NT2/D1 (cell line): ENCODE measurements at regions not wholly inside any gene's neighbourhood (a gene's known extent, or its start where the extent isn't known, plus 50 kb on each side); places are given as distances from the start of the nearest gene placed in this dataset.

Experiments
- DNase-seq: peaks from one replicate; pipeline ENCODE4 v3.0.0-alpha.2; 2011; ENCODE audit warnings: low read depth, low spot score
- H3K27me3 ChIP-seq: 2 replicates; pipeline ENCODE4 v1.6.0; 2011; ENCODE audit warnings: mild to moderate bottlenecking; ENCODE audit not compliant: insufficient read length, insufficient read depth
- H3K36me3 ChIP-seq: 2 replicates; pipeline ENCODE4 v1.6.1; 2011; ENCODE audit warnings: mild to moderate bottlenecking, low read length, mixed read lengths; ENCODE audit not compliant: insufficient read depth, insufficient read length
- H3K4me1 ChIP-seq: 2 replicates; pipeline ENCODE4 v1.5.1; 2011; ENCODE audit not compliant: insufficient read depth, insufficient read length
- H3K4me3 ChIP-seq: 2 replicates; pipeline ENCODE4 v1.5.1; 2011; ENCODE audit warnings: low read depth; ENCODE audit not compliant: insufficient read length
- H3K9ac ChIP-seq: 2 replicates; pipeline ENCODE4 v1.6.0; 2011; ENCODE audit warnings: low read depth; ENCODE audit not compliant: insufficient read length
- H3K9me3 ChIP-seq: 2 replicates; pipeline ENCODE4 v1.5.1; 2011; ENCODE audit warnings: mild to moderate bottlenecking, low read length; ENCODE audit not compliant: insufficient read depth
- SUZ12 ChIP-seq: IDR thresholded peaks from 2 replicates; pipeline ENCODE4 v1.6.1; 2011; ENCODE audit not compliant: insufficient read length, insufficient read depth; ENCODE audit errors: extremely low read depth
- YY1 ChIP-seq: IDR thresholded peaks from 2 replicates; pipeline ENCODE4 v1.6.1; 2011; ENCODE audit not compliant: insufficient read length, insufficient read depth
- ZNF274 ChIP-seq: IDR thresholded peaks from 2 replicates; pipeline ENCODE4 v1.6.1; 2011; ENCODE audit warnings: mild to moderate bottlenecking, low read depth, low read length

- no peaks in the 10 kb centered on the region for H3K27me3 ChIP-seq
- peaks cover 4% of the 10 kb centered on the region; the same call in 1 of the 2 replicates for H3K9me3 ChIP-seq
- no peak overlapping the region for H3K4me3 ChIP-seq
- no peaks in the 10 kb centered on the region for H3K4me1 ChIP-seq
- H3K36me3 ChIP-seq: no peaks in the 10 kb centered on the region
- H3K9ac ChIP-seq: no peak overlapping the region
- DNase-seq: no peak
- TF ChIP-seq YY1: no peak
- TF ChIP-seq SUZ12: no peak
- no peak for TF ChIP-seq ZNF274
These were observed 67.7 kb upstream of the JCAD start for GRCh38 chr10:30127120-30127541.

- no peaks in the 10 kb centered on the region for H3K36me3 ChIP-seq
- no peak overlapping the region for H3K9ac ChIP-seq
- no peaks in the 10 kb centered on the region for H3K27me3 ChIP-seq
- H3K4me1 ChIP-seq: no peaks in the 10 kb centered on the region
- TF ChIP-seq ZNF274 (no peak), SUZ12 (no peak), YY1 (no peak)
- no peak for DNase-seq
- H3K4me3 ChIP-seq: no peak overlapping the region
- H3K9me3 ChIP-seq: peaks cover 15% of the 10 kb centered on the region; the same call in 1 of the 2 replicates
These were observed 66.1 kb upstream of the JCAD start for GRCh38 chr10:30125496-30125895.

- TF ChIP-seq ZNF274: no peak
- no peak for TF ChIP-seq SUZ12
- TF ChIP-seq YY1: no peak
- H3K27me3 ChIP-seq: no peaks in the 10 kb centered on the region
- H3K36me3 ChIP-seq: no peaks in the 10 kb centered on the region
- no peak for DNase-seq
- no peak overlapping the region for H3K9ac ChIP-seq
- no peaks in the 10 kb centered on the region for H3K4me1 ChIP-seq
- peaks cover 15% of the 10 kb centered on the region; the same call in 1 of the 2 replicates for H3K9me3 ChIP-seq
- no peak overlapping the region for H3K4me3 ChIP-seq
These were observed 65.3 kb upstream of the JCAD start for GRCh38 chr10:30124704-30125103.

DNA sequence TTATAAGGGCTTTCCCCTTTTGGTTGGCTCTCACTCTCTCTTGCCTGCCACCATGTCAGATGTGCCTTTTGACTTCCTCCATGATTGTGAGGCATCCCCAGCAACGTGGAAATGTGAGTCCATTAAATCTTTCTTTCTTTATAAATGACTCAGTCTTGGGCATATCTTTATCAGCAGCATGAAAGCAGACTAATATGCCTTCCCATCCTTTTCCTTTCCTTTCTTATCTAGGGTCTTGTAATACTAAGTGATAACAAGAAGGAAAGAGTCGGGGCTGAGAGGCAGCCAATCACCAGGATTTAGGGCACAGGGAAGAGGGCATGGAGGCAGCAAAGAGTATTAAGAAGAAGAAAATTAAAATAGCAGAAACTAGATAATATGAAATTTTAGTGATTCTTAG, 62.0 kb upstream of the JCAD start:
- Histone ChIP-seq H3K9ac (no peak overlapping the region), H3K4me3 (no peak overlapping the region), H3K36me3 (no peaks in the 10 kb centered on the region), H3K4me1 (no peaks in the 10 kb centered on the region), H3K27me3 (no peaks in the 10 kb centered on the region), H3K9me3 (peaks cover 15% of the 10 kb centered on the region; the same call in 1 of the 2 replicates)
- TF ChIP-seq ZNF274 (no peak), SUZ12 (no peak), YY1 (no peak)
- no peak for DNase-seq

DNA sequence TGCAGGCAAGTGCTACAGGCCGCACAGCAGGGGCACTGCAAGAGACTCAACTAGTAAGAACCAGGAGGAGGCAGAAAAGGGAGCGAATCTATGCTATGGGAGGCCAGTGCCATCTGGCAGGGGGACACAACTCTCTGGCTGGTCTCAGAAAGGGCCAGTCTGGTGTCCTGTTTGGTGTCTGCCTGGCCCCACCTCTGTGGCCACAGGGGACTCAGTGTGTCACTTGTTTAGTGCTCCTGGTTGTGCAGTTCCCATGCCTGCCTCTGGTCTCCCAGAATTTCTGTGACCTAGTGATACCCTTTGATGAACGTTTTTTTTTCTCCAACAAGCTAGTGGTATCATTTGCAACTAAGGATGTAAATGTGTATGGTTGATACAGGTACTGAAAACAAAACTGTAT, 59.2 kb upstream of the JCAD start:
- no peaks in the 10 kb centered on the region for H3K27me3 ChIP-seq
- DNase-seq: no peak
- no peak overlapping the region for H3K4me3 ChIP-seq
- no peaks in the 10 kb centered on the region for H3K4me1 ChIP-seq
- H3K9ac ChIP-seq: no peak overlapping the region
- H3K36me3 ChIP-seq: no peaks in the 10 kb centered on the region
- no peak for TF ChIP-seq SUZ12
- TF ChIP-seq YY1: no peak
- H3K9me3 ChIP-seq: peaks cover 15% of the 10 kb centered on the region; the same call in 1 of the 2 replicates

- DNase-seq: no peak
- TF ChIP-seq ZNF274 (no peak), SUZ12 (no peak), YY1 (no peak)
- no peak overlapping the region for H3K9ac ChIP-seq
- no peak overlapping the region for H3K4me3 ChIP-seq
- H3K9me3 ChIP-seq: peaks cover 15% of the 10 kb centered on the region; the same call in 1 of the 2 replicates
- H3K36me3 ChIP-seq: no peaks in the 10 kb centered on the region
- H3K27me3 ChIP-seq: no peaks in the 10 kb centered on the region
- H3K4me1 ChIP-seq: no peaks in the 10 kb centered on the region
These were observed 58.6 kb upstream of the JCAD start for GRCh38 chr10:30117812-30118501.

DNA sequence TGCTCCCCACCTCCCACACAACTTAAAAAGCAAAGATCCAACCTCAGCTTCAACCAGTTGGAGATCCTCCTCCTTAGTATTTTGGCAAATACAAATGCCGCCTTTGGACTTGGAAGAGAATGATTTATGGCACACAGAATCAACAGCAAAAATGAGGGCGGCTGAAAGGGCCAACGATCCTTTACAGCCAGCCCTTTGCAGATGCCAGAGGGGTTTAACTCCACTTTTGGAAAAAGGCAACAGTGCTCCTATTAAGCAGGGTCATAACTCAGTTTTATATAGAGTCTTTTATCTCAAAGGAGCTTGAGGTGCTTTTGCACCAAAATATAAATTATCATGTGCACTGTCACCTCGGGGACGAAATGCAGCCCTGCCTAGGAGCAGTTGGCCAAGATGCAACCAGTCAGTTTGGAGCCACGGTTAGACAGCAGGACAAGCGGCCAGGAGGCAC, 56.7 kb upstream of the JCAD start:
- H3K9ac ChIP-seq: no peak overlapping the region
- TF ChIP-seq YY1 (no peak), ZNF274 (no peak), SUZ12 (no peak)
- H3K9me3 ChIP-seq: no peaks in the 10 kb centered on the region
- no peaks in the 10 kb centered on the region for H3K27me3 ChIP-seq
- H3K36me3 ChIP-seq: no peaks in the 10 kb centered on the region
- H3K4me1 ChIP-seq: no peaks in the 10 kb centered on the region
- DNase-seq: no peak
- H3K4me3 ChIP-seq: no peak overlapping the region

DNA sequence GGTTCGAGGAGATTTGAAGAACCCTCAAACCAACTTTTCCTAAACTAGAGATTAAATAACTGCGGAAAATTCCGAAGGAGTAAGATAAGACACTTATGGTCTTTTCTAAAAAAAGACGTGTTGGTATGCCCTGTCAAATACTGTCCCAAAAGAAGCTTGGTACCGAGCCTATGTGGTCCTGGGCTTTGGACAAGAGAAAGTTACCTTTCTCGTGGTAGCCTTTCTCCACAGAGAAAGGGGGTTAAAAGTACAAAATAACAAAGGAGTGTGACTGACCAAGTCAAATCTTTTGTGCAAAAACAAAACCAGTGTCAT, 56.2 kb upstream of the JCAD start:
- DNase-seq: no peak
- Histone ChIP-seq H3K9ac (no peak overlapping the region), H3K4me1 (no peaks in the 10 kb centered on the region), H3K9me3 (no peaks in the 10 kb centered on the region), H3K36me3 (no peaks in the 10 kb centered on the region), H3K4me3 (no peak overlapping the region), H3K27me3 (no peaks in the 10 kb centered on the region)
- no peak for TF ChIP-seq ZNF274
